Activated CD8-positive, alpha-beta T cell treated with anti-CD3 and anti-CD28 coated beads, Interleukin-2, amount 10 ng/mL, durations not matched to agents 7 days and 5 days (primary cell): ENCODE measurements at regions not wholly inside any gene's neighbourhood (a gene's known extent, or its start where the extent isn't known, plus 50 kb on each side); places are given as distances from the start of the nearest gene placed in this dataset.
A peak's percentile ranks its signal among the peaks of the same experiment; 100 is the strongest.

Experiments used
- ATAC-seq: fragments of 150-1000 bp; cut with Tn5 transposase; one replicate; pipeline ENCODE4 v1.10.0; 2021; ENCODE audit warnings: moderate library complexity
- CTCF ChIA-PET: fragments of 350-600 bp; sonication (Branson Sonifier 250); formaldehyde crosslinking; loops from one replicate; lab custom pipeline; 2021; ENCODE audit warnings: antibody characterized with exemption; lab: Charles Lee
- POLR2A ChIA-PET: fragments of 350-600 bp; sonication (Branson Sonifier 250); formaldehyde crosslinking; loops from one replicate; lab custom pipeline; 2021; ENCODE audit warnings: antibody characterized with exemption; lab: Charles Lee
- DNase-seq: peaks from one replicate; pipeline ENCODE4 v3.0.0-alpha.2; 2020
- H3K27ac Mint-ChIP-seq: one replicate; pipeline ENCODE4 v1.8.0; 2021; ENCODE audit warnings: mild to moderate bottlenecking, mixed read lengths
- H3K27me3 Mint-ChIP-seq: one replicate; pipeline ENCODE4 v1.8.0; 2021; ENCODE audit warnings: low read depth, mixed read lengths
- H3K36me3 Mint-ChIP-seq: one replicate; pipeline ENCODE4 v1.8.0; 2021; ENCODE audit warnings: low read depth, mixed read lengths
- H3K4me1 Mint-ChIP-seq: one replicate; pipeline ENCODE4 v1.8.0; 2021; ENCODE audit warnings: low read depth, mixed read lengths
- H3K4me3 Mint-ChIP-seq: one replicate; pipeline ENCODE4 v1.8.0; 2021; ENCODE audit warnings: mild to moderate bottlenecking, mixed read lengths
- H3K9me3 Mint-ChIP-seq: one replicate; pipeline ENCODE4 v1.8.0; 2022; ENCODE audit warnings: mixed read lengths; ENCODE audit not compliant: insufficient read depth

GRCh38 chrX:46447384-46447783 lies 97.8 kb downstream of the ZNF674 start:
- ChIA-PET CTCF (interaction anchor here (0.9 kb wide), 1 partner anchor 12 kb away, joined by 4 read pairs; no protein-coding TSS in a partner anchor), POLR2A (no interaction called here)
- Mint-ChIP-seq H3K27me3 (no peaks in the 10 kb centered on the region), H3K4me3 (peak overlapping the region; percentile 86), H3K27ac (peak overlapping the region; percentile 87), H3K36me3 (peaks cover 24% of the 10 kb centered on the region), H3K9me3 (no peaks in the 10 kb centered on the region), H3K4me1 (peaks cover 19% of the 10 kb centered on the region)
- ATAC-seq (peak; percentile 69), DNase-seq (no peak)

- ChIA-PET CTCF (no interaction called here), POLR2A (interaction anchor here (0.8 kb wide), 1 partner anchor 99 kb away, joined by 4 read pairs; no protein-coding TSS in a partner anchor)
- peaks cover 18% of the 10 kb centered on the region for H3K36me3 Mint-ChIP-seq
- peak overlapping the region; percentile 87 for H3K27ac Mint-ChIP-seq
- no peaks in the 10 kb centered on the region for H3K27me3 Mint-ChIP-seq
- ATAC-seq, result peak; percentile 97
- peaks cover 16% of the 10 kb centered on the region for H3K4me1 Mint-ChIP-seq
- H3K4me3 Mint-ChIP-seq, result peak overlapping the region; percentile 86
- DNase-seq, result peak; percentile 87
- H3K9me3 Mint-ChIP-seq, result no peaks in the 10 kb centered on the region
These were observed 98.4 kb downstream of the ZNF674 start for GRCh38 chrX:46446727-46447378.

- H3K27ac Mint-ChIP-seq, result no peak overlapping the region
- H3K27me3 Mint-ChIP-seq, result no peaks in the 10 kb centered on the region
- ATAC-seq (no peak), DNase-seq (no peak)
- POLR2A ChIA-PET, result no interaction called here
- CTCF ChIA-PET, result interaction anchor here (1.8 kb wide), 1 partner anchor 35 kb away, joined by 4 read pairs; no protein-coding TSS in a partner anchor
- no peak overlapping the region for H3K4me3 Mint-ChIP-seq
- peaks cover 6% of the 10 kb centered on the region for H3K36me3 Mint-ChIP-seq
- no peaks in the 10 kb centered on the region for H3K9me3 Mint-ChIP-seq
- peaks cover 14% of the 10 kb centered on the region for H3K4me1 Mint-ChIP-seq
These were observed 101.2 kb downstream of the ZNF674 start for GRCh38 chrX:46444011-46444410.

GRCh38 chrX:46436744-46437143 lies 108.5 kb downstream of the ZNF674 start:
- ATAC-seq (no peak), DNase-seq (no peak)
- no peaks in the 10 kb centered on the region for H3K9me3 Mint-ChIP-seq
- H3K4me3 Mint-ChIP-seq, result no peak overlapping the region
- no peaks in the 10 kb centered on the region for H3K27me3 Mint-ChIP-seq
- ChIA-PET POLR2A (interaction anchor here (0.6 kb wide), 1 partner anchor 108 kb away, joined by 5 read pairs; no protein-coding TSS in a partner anchor), CTCF (no interaction called here)
- no peaks in the 10 kb centered on the region for H3K4me1 Mint-ChIP-seq
- no peak overlapping the region for H3K27ac Mint-ChIP-seq
- no peaks in the 10 kb centered on the region for H3K36me3 Mint-ChIP-seq

GRCh38 chrX:46433892-46434291 lies 111.3 kb downstream of the ZNF674 start:
- DNase-seq, result no peak
- Mint-ChIP-seq H3K4me1 (no peaks in the 10 kb centered on the region), H3K4me3 (no peak overlapping the region), H3K36me3 (no peaks in the 10 kb centered on the region), H3K27ac (no peak overlapping the region), H3K9me3 (no peaks in the 10 kb centered on the region), H3K27me3 (no peaks in the 10 kb centered on the region)
- CTCF ChIA-PET, result no interaction called here
- no peak for ATAC-seq
- POLR2A ChIA-PET, result no interaction called here

GRCh38 chrX:46408553-46409407 lies 136.4 kb downstream of the ZNF674 start:
- no peaks in the 10 kb centered on the region for H3K36me3 Mint-ChIP-seq
- CTCF ChIA-PET, result interaction anchor here (0.8 to 2.4 kb wide), 14 partner anchors 10 to 893 kb away, joined by 3 to 16 read pairs (median 4); no protein-coding TSS in a partner anchor
- H3K4me3 Mint-ChIP-seq, result no peak overlapping the region
- no peak overlapping the region for H3K27ac Mint-ChIP-seq
- POLR2A ChIA-PET, result no interaction called here
- DNase-seq (peak; percentile 68), ATAC-seq (no peak)
- H3K4me1 Mint-ChIP-seq, result no peaks in the 10 kb centered on the region
- H3K9me3 Mint-ChIP-seq, result no peaks in the 10 kb centered on the region
- peaks cover 4% of the 10 kb centered on the region for H3K27me3 Mint-ChIP-seq

- Mint-ChIP-seq H3K27me3 (no peaks in the 10 kb centered on the region), H3K4me3 (no peak overlapping the region), H3K9me3 (no peaks in the 10 kb centered on the region), H3K36me3 (no peaks in the 10 kb centered on the region), H3K4me1 (no peaks in the 10 kb centered on the region), H3K27ac (no peak overlapping the region)
- POLR2A ChIA-PET, result no interaction called here
- DNase-seq (no peak), ATAC-seq (no peak)
- CTCF ChIA-PET, result interaction anchor here (1.1 to 2.4 kb wide), 8 partner anchors 9 to 892 kb away, joined by 3 to 16 read pairs (median 8); no protein-coding TSS in a partner anchor
These were observed 137.5 kb downstream of the ZNF674 start for GRCh38 chrX:46407753-46408130.

- H3K4me3 Mint-ChIP-seq, result no peak overlapping the region
- no peaks in the 10 kb centered on the region for H3K36me3 Mint-ChIP-seq
- POLR2A ChIA-PET, result no interaction called here
- no peaks in the 10 kb centered on the region for H3K4me1 Mint-ChIP-seq
- H3K27ac Mint-ChIP-seq, result no peak overlapping the region
- DNase-seq (no peak), ATAC-seq (no peak)
- no peaks in the 10 kb centered on the region for H3K9me3 Mint-ChIP-seq
- no peaks in the 10 kb centered on the region for H3K27me3 Mint-ChIP-seq
- CTCF ChIA-PET, result interaction anchor here (1.1 to 2.4 kb wide), 6 partner anchors 9 to 892 kb away, joined by 3 to 16 read pairs (median 8); no protein-coding TSS in a partner anchor
These were observed 138.0 kb downstream of the ZNF674 start for GRCh38 chrX:46407036-46407752.

- CTCF ChIA-PET, result no interaction called here
- no peaks in the 10 kb centered on the region for H3K27me3 Mint-ChIP-seq
- H3K9me3 Mint-ChIP-seq, result peaks cover 2% of the 10 kb centered on the region
- no peak overlapping the region for H3K27ac Mint-ChIP-seq
- H3K36me3 Mint-ChIP-seq, result no peaks in the 10 kb centered on the region
- DNase-seq, result no peak
- POLR2A ChIA-PET, result no interaction called here
- H3K4me1 Mint-ChIP-seq, result no peaks in the 10 kb centered on the region
- H3K4me3 Mint-ChIP-seq, result no peak overlapping the region
- no peak for ATAC-seq
These were observed 140.4 kb downstream of the ZNF674 start for GRCh38 chrX:46404774-46405173.

GRCh38 chrX:46400530-46401443 lies 144.4 kb downstream of the ZNF674 start:
- ChIA-PET POLR2A (no interaction called here), CTCF (no interaction called here)
- H3K36me3 Mint-ChIP-seq, result no peaks in the 10 kb centered on the region

GRCh38 chrX:46398874-46399273 lies 146.3 kb downstream of the ZNF674 start:
- peaks cover 5% of the 10 kb centered on the region for H3K9me3 Mint-ChIP-seq
- no peaks in the 10 kb centered on the region for H3K27me3 Mint-ChIP-seq
- no peak overlapping the region for H3K27ac Mint-ChIP-seq
- ChIA-PET POLR2A (no interaction called here), CTCF (interaction anchor here (2.2 kb wide), 1 partner anchor 9 kb away, joined by 9 read pairs; no protein-coding TSS in a partner anchor)
- no peaks in the 10 kb centered on the region for H3K4me1 Mint-ChIP-seq
- ATAC-seq (no peak), DNase-seq (no peak)
- H3K4me3 Mint-ChIP-seq, result no peak overlapping the region
- no peaks in the 10 kb centered on the region for H3K36me3 Mint-ChIP-seq

More at GRCh38 chrX:46400530-46401443, 144.4 kb downstream of the ZNF674 start:
- Mint-ChIP-seq H3K27me3 (no peaks in the 10 kb centered on the region), H3K27ac (no peak overlapping the region), H3K9me3 (peaks cover 5% of the 10 kb centered on the region), H3K4me3 (no peak overlapping the region), H3K4me1 (no peaks in the 10 kb centered on the region)
- DNase-seq, result no peak
- ATAC-seq, result no peak
